BE2C (cell line): ENCODE measurements at regions not wholly inside any gene's neighbourhood (a gene's known extent, or its start where the extent isn't known, plus 50 kb on each side); places are given as distances from the start of the nearest gene placed in this dataset.
A peak's percentile ranks its signal among the peaks of the same experiment; 100 is the strongest.
"Not testable (repeated sequence)": the region's sequence is repeated elsewhere in the genome, so short reads cannot be mapped to it uniquely, and the experiment has no call there.

Experiments
- DNase-seq: peaks from one replicate; pipeline ENCODE4 v3.0.0-alpha.2; 2020
- H3K27me3 ChIP-seq: fragments of 250-450 bp; sonication (Bioruptor Pico); 2 replicates; pipeline ENCODE4 v1.5.1; 2020; ENCODE audit warnings: mild to moderate bottlenecking
- H3K36me3 ChIP-seq: fragments of 250-450 bp; sonication (Bioruptor Pico); 2 replicates; pipeline ENCODE4 v1.5.1; 2020; ENCODE audit warnings: mild to moderate bottlenecking
- H3K4me1 ChIP-seq: fragments of 250-450 bp; sonication (Bioruptor Pico); 2 replicates; pipeline ENCODE4 v1.5.1; 2020
- H3K4me3 ChIP-seq: 2 replicates; pipeline ENCODE4 v1.5.1; 2011; ENCODE audit warnings: low read depth, low read length
- H3K9me3 ChIP-seq: fragments of 250-450 bp; sonication (Bioruptor Pico); 2 replicates; pipeline ENCODE4 v1.5.1; 2020
- TF ChIP-seq, protein P1 (sequence below): IDR thresholded peaks from 2 replicates; pipeline ENCODE4 v1.5.1; 2012; ENCODE audit warnings: mild to moderate bottlenecking, low read depth, low read length

GRCh38 chr2:105517814-105518705 is 119.2 kb upstream of the FHL2 start:
- H3K36me3 ChIP-seq, result no peaks in the 10 kb centered on the region
- no peaks in the 10 kb centered on the region for H3K27me3 ChIP-seq
- peaks cover 9% of the 10 kb centered on the region for H3K4me1 ChIP-seq
- H3K4me3 ChIP-seq, result no peak overlapping the region
- TF ChIP-seq, protein P1, sequence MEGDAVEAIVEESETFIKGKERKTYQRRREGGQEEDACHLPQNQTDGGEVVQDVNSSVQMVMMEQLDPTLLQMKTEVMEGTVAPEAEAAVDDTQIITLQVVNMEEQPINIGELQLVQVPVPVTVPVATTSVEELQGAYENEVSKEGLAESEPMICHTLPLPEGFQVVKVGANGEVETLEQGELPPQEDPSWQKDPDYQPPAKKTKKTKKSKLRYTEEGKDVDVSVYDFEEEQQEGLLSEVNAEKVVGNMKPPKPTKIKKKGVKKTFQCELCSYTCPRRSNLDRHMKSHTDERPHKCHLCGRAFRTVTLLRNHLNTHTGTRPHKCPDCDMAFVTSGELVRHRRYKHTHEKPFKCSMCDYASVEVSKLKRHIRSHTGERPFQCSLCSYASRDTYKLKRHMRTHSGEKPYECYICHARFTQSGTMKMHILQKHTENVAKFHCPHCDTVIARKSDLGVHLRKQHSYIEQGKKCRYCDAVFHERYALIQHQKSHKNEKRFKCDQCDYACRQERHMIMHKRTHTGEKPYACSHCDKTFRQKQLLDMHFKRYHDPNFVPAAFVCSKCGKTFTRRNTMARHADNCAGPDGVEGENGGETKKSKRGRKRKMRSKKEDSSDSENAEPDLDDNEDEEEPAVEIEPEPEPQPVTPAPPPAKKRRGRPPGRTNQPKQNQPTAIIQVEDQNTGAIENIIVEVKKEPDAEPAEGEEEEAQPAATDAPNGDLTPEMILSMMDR, result no peak
- no peaks in the 10 kb centered on the region for H3K9me3 ChIP-seq
- peak; percentile 76 for DNase-seq

GRCh38 chr2:105515581-105516415 is 116.9 kb upstream of the FHL2 start:
- H3K36me3 ChIP-seq, result no peaks in the 10 kb centered on the region
- no peaks in the 10 kb centered on the region for H3K9me3 ChIP-seq
- no peak for DNase-seq
- H3K4me3 ChIP-seq, result no peak overlapping the region
- peaks cover 9% of the 10 kb centered on the region for H3K4me1 ChIP-seq
- TF ChIP-seq, protein P1, result no peak
- H3K27me3 ChIP-seq, result no peaks in the 10 kb centered on the region

DNA sequence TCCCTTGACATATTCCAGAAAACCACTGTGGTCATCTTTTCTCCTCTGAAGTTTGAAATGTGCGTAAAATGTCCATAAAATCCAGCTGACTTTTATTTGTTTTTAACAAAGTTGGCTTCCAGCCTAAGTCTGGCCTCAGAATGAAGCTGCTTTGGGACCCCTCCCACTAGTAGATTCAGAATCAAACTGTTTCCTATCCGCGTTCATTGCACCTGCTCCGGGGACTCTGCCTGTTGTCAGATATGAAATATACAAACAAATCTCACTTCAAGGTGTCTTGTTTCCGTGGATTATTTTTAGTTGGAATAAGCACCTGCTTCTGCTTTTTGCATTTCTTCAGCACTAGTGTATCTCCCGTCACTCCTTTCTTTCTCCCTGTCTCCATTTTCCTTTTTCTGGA is 115.7 kb upstream of the FHL2 start:
- peaks cover 9% of the 10 kb centered on the region for H3K4me1 ChIP-seq
- no peaks in the 10 kb centered on the region for H3K9me3 ChIP-seq
- H3K27me3 ChIP-seq, result no peaks in the 10 kb centered on the region
- no peaks in the 10 kb centered on the region for H3K36me3 ChIP-seq
- H3K4me3 ChIP-seq, result no peak overlapping the region
- TF ChIP-seq, protein P1, result no peak
- DNase-seq, result no peak

- no peaks in the 10 kb centered on the region for H3K4me1 ChIP-seq
- DNase-seq, result no peak
- H3K9me3 ChIP-seq, result no peaks in the 10 kb centered on the region
- TF ChIP-seq, protein P1, result no peak
- no peak overlapping the region for H3K4me3 ChIP-seq
- no peaks in the 10 kb centered on the region for H3K36me3 ChIP-seq
- H3K27me3 ChIP-seq, result no peaks in the 10 kb centered on the region
These were observed 112.1 kb upstream of the FHL2 start for GRCh38 chr2:105510761-105511528.

DNA sequence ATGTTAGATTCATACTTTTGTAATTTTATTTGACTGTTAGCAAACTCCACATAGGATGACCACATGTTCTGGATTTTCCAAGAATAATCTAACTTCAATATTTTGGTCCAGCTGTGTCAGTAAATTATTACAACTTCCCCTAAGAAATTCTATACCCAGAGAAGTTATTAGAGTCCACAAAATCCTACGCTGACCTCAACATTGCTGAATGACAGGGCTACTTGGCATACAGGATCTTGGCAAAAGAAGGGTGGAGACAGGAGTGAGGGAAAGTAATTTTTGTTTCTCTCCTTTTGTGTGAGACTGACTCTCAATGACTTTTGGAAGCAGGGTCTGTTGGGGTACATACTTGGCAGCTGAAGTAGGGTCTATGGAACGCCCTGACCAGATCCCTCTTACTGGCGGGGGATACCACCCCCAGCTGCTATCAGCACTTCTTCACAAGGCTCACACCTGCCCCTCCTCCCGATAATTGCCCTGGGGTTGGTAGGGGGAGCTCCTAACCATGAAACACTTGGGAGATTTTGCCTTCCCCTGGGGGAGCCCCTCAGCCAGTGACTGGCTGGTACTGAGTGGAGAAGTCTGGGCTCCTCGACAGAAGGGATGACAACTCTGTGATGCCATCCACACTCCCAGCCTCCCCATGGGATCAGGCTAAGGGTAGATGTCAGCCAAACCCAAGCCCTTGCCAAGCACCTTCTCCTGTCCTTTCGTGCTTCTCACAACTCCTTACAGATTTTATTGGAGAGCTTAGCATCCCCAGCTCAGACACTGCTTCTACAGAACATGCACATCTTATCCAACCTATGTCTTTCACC is 110.6 kb upstream of the FHL2 start:
- TF ChIP-seq, protein P1, result no peak
- Histone ChIP-seq H3K9me3 (no peaks in the 10 kb centered on the region), H3K27me3 (no peaks in the 10 kb centered on the region), H3K4me3 (no peak overlapping the region), H3K36me3 (no peaks in the 10 kb centered on the region), H3K4me1 (no peaks in the 10 kb centered on the region)
- no peak for DNase-seq

- DNase-seq, H3K4me3 ChIP-seq, H3K36me3 ChIP-seq, H3K4me1 ChIP-seq, H3K9me3 ChIP-seq, H3K27me3 ChIP-seq: not testable (repeated sequence)
These were observed 108.0 kb upstream of the FHL2 start for GRCh38 chr2:105506860-105507259.
